ENCODE measurements at regions not wholly inside any gene's neighbourhood (a gene's known extent, or its start where the extent isn't known, plus 50 kb on each side); places are given as distances from the start of the nearest gene placed in this dataset.
"Not testable (repeated sequence)": the region's sequence is repeated elsewhere in the genome, so short reads cannot be mapped to it uniquely, and the experiment has no call there.

DNA sequence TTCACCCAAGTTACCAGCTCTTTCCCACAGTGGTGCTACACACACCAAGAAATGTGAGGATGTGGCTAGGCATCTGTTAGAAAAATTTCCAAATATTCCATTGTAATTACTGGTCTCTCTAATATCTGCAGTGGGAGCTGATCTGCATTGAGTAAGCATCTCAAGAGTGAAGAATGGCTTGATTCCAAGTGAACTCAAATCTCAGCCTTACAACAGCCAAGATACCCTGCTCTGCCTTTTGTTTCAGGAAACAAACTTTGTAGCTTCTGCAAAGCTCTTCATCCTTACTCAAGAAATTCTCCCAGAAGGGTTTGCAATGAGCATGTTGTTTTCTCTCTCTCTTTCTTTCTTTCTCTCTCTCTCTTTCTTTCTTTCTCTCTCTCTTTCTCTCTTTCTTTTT lies 181.1 kb downstream of the FCRL5 start:
- H3K27ac Mint-ChIP-seq = no peak overlapping the region
- H3K4me1 Mint-ChIP-seq = peaks cover 8% of the 10 kb centered on the region
- H3K9me3 Mint-ChIP-seq = no peaks in the 10 kb centered on the region
- no peak for DNase-seq (ENCODE audit: low spot score in 2 of 2, unreplicated experiment in 2 of 2)
- no peak overlapping the region for H3K4me3 Mint-ChIP-seq
- TF ChIP-seq, protein P1, sequence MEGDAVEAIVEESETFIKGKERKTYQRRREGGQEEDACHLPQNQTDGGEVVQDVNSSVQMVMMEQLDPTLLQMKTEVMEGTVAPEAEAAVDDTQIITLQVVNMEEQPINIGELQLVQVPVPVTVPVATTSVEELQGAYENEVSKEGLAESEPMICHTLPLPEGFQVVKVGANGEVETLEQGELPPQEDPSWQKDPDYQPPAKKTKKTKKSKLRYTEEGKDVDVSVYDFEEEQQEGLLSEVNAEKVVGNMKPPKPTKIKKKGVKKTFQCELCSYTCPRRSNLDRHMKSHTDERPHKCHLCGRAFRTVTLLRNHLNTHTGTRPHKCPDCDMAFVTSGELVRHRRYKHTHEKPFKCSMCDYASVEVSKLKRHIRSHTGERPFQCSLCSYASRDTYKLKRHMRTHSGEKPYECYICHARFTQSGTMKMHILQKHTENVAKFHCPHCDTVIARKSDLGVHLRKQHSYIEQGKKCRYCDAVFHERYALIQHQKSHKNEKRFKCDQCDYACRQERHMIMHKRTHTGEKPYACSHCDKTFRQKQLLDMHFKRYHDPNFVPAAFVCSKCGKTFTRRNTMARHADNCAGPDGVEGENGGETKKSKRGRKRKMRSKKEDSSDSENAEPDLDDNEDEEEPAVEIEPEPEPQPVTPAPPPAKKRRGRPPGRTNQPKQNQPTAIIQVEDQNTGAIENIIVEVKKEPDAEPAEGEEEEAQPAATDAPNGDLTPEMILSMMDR (IDR thresholded peaks at IDR 0.05; ENCODE audit: unreplicated experiment) = no peak
- no peaks in the 10 kb centered on the region for H3K36me3 Mint-ChIP-seq
- H3K27me3 Mint-ChIP-seq (ENCODE audit: low read depth) = no peaks in the 10 kb centered on the region

DNA sequence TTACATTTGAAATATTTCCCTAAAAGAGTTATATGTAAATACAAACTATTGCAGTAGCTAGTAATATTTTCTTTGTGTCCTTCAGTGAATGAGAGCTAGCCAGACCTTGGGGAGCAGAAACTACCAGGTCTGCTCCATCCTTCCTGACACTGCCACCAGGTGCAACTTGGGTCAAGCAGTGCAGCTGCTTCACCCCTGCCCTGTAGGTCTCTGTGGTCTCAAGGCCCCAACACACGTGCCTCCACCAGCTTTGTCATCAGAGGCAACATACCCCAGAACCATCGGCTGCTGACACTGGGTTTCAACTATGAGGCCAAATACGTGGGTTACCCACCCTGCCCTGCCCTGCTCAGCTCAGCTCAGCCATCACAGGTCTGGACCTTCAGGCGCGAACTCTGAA lies 181.6 kb downstream of the FCRL5 start:
- no peak for DNase-seq (ENCODE audit: low spot score in 2 of 2, unreplicated experiment in 2 of 2)
- Mint-ChIP-seq H3K4me3 (no peak overlapping the region), H3K27me3 (ENCODE audit: low read depth) (no peaks in the 10 kb centered on the region), H3K36me3 (no peaks in the 10 kb centered on the region), H3K27ac (no peak overlapping the region), H3K9me3 (no peaks in the 10 kb centered on the region), H3K4me1 (peaks cover 8% of the 10 kb centered on the region)
- TF ChIP-seq, protein P1 (IDR thresholded peaks at IDR 0.05; ENCODE audit: unreplicated experiment) = no peak

- DNase-seq (ENCODE audit: low spot score in 2 of 2, unreplicated experiment in 2 of 2) = peak in 1 of 2 experiments; percentile 58
- H3K4me3 Mint-ChIP-seq = no peak overlapping the region
- no peaks in the 10 kb centered on the region for H3K27me3 Mint-ChIP-seq (ENCODE audit: low read depth)
- peak overlapping the region; percentile 76 for H3K27ac Mint-ChIP-seq
- peaks cover 8% of the 10 kb centered on the region for H3K4me1 Mint-ChIP-seq
- TF ChIP-seq, protein P1 (IDR thresholded peaks at IDR 0.05; ENCODE audit: unreplicated experiment) = peak; percentile 98
- H3K9me3 Mint-ChIP-seq = no peaks in the 10 kb centered on the region
- H3K36me3 Mint-ChIP-seq = no peaks in the 10 kb centered on the region
Observed at GRCh38 chr1:157369808-157370521, 182.3 kb downstream of the FCRL5 start.

GRCh38 chr1:157368941-157369340 lies 183.4 kb downstream of the FCRL5 start:
- not testable (repeated sequence) for H3K9me3 Mint-ChIP-seq; DNase-seq (ENCODE audit: low spot score in 2 of 2, unreplicated experiment in 2 of 2); H3K4me1 Mint-ChIP-seq; H3K27me3 Mint-ChIP-seq (ENCODE audit: low read depth); H3K4me3 Mint-ChIP-seq; H3K36me3 Mint-ChIP-seq; H3K27ac Mint-ChIP-seq

GRCh38 chr1:157368363-157368762 lies 184.0 kb downstream of the FCRL5 start:
- no peaks in the 10 kb centered on the region for H3K9me3 Mint-ChIP-seq
- no peak for DNase-seq (ENCODE audit: low spot score in 2 of 2, unreplicated experiment in 2 of 2)
- H3K36me3 Mint-ChIP-seq = no peaks in the 10 kb centered on the region
- no peak overlapping the region for H3K4me3 Mint-ChIP-seq
- TF ChIP-seq, protein P1 (IDR thresholded peaks at IDR 0.05; ENCODE audit: unreplicated experiment) = no peak
- H3K27me3 Mint-ChIP-seq (ENCODE audit: low read depth) = no peaks in the 10 kb centered on the region
- H3K4me1 Mint-ChIP-seq = peaks cover 8% of the 10 kb centered on the region
- no peak overlapping the region for H3K27ac Mint-ChIP-seq

DNA sequence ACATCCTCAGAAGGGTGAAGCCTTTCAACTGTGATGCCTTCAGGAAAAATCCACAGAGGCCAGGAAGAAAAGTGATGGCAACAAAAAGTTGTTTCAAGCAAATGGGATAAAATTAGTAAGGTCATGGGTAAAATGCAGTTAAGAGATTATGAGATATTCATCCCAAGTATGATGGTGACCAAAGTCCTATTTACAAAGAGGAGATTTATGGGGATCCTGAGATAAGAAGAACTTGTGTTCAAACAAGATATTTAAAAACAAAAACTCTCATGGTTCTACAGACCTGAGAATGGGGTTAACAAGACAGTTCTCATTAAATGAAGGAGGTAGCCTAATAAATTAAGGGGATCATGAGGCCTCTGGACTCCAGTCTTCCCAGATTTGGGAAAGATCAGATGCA lies 184.4 kb downstream of the FCRL5 start:
- no peak overlapping the region for H3K4me3 Mint-ChIP-seq
- peaks cover 8% of the 10 kb centered on the region for H3K4me1 Mint-ChIP-seq
- no peaks in the 10 kb centered on the region for H3K9me3 Mint-ChIP-seq
- no peaks in the 10 kb centered on the region for H3K36me3 Mint-ChIP-seq
- H3K27me3 Mint-ChIP-seq (ENCODE audit: low read depth) = no peaks in the 10 kb centered on the region
- no peak for DNase-seq (ENCODE audit: low spot score in 2 of 2, unreplicated experiment in 2 of 2)
- TF ChIP-seq, protein P1 (IDR thresholded peaks at IDR 0.05; ENCODE audit: unreplicated experiment) = no peak
- no peak overlapping the region for H3K27ac Mint-ChIP-seq
